ENCODE measurements at regions not wholly inside any gene's neighbourhood (a gene's known extent, or its start where the extent isn't known, plus 50 kb on each side); places are given as distances from the start of the nearest gene placed in this dataset.
"Not testable (repeated sequence)": the region's sequence is repeated elsewhere in the genome, so short reads cannot be mapped to it uniquely, and the experiment has no call there.

GRCh38 chr10:21292763-21293517 lies 232.5 kb downstream of the SKIDA1 start:
- DNase-seq (ENCODE audit: low read depth): no peak

GRCh38 chr10:21290499-21291160 lies 234.9 kb downstream of the SKIDA1 start:
- DNase-seq (ENCODE audit: low read depth): no peak

GRCh38 chr10:21289961-21290360 lies 235.5 kb downstream of the SKIDA1 start:
- DNase-seq (ENCODE audit: low read depth): no peak

- no peak for DNase-seq (ENCODE audit: low read depth)
These were observed 236.2 kb downstream of the SKIDA1 start for GRCh38 chr10:21289271-21289670.

GRCh38 chr10:21285742-21286331 lies 239.6 kb downstream of the SKIDA1 start:
- DNase-seq (ENCODE audit: low read depth): no peak

GRCh38 chr10:21285207-21285606 lies 240.3 kb downstream of the SKIDA1 start:
- DNase-seq (ENCODE audit: low read depth): no peak

GRCh38 chr10:21284301-21284700 lies 241.2 kb downstream of the SKIDA1 start:
- DNase-seq (ENCODE audit: low read depth): no peak

- not testable (repeated sequence) for DNase-seq (ENCODE audit: low read depth)
These were observed 242.4 kb downstream of the SKIDA1 start for GRCh38 chr10:21283053-21283452.

GRCh38 chr10:21281765-21282484 lies 243.6 kb downstream of the SKIDA1 start:
- no peak for DNase-seq (ENCODE audit: low read depth)

GRCh38 chr10:21280971-21281572 lies 244.4 kb downstream of the SKIDA1 start:
- DNase-seq (ENCODE audit: low read depth): no peak

GRCh38 chr10:21280037-21280436 lies 245.4 kb downstream of the SKIDA1 start:
- DNase-seq (ENCODE audit: low read depth): no peak

GRCh38 chr10:21279217-21279575 lies 246.3 kb downstream of the SKIDA1 start:
- no peak for DNase-seq (ENCODE audit: low read depth)

GRCh38 chr10:21278491-21279216 lies 246.8 kb downstream of the SKIDA1 start:
- peak; percentile 14 for DNase-seq (ENCODE audit: low read depth)

GRCh38 chr10:21273400-21273968 lies 252.0 kb downstream of the SKIDA1 start:
- DNase-seq (ENCODE audit: low read depth): no peak

- DNase-seq (ENCODE audit: low read depth): no peak
These were observed 252.7 kb downstream of the SKIDA1 start for GRCh38 chr10:21272643-21273399.

GRCh38 chr10:21270976-21271375 lies 254.5 kb downstream of the SKIDA1 start:
- no peak for DNase-seq (ENCODE audit: low read depth)

GRCh38 chr10:21269289-21269688 lies 256.2 kb downstream of the SKIDA1 start:
- no peak for DNase-seq (ENCODE audit: low read depth)

- DNase-seq (ENCODE audit: low read depth): no peak
These were observed 259.9 kb downstream of the SKIDA1 start for GRCh38 chr10:21265622-21266021.

- DNase-seq (ENCODE audit: low read depth): no peak
These were observed 261.2 kb downstream of the SKIDA1 start for GRCh38 chr10:21264271-21264670.

- DNase-seq (ENCODE audit: low read depth): no peak
These were observed 261.6 kb downstream of the SKIDA1 start for GRCh38 chr10:21263839-21264238.
